Hematopoietic multipotent progenitor cell treated with erythropoietin and hydrocortisone succinate and interleukin-3 and kit ligand, for 8 days (in vitro differentiated cells): ENCODE measurements at regions not wholly inside any gene's neighbourhood (a gene's known extent, or its start where the extent isn't known, plus 50 kb on each side); places are given as distances from the start of the nearest gene placed in this dataset.
"Not testable (repeated sequence)": the region's sequence is repeated elsewhere in the genome, so short reads cannot be mapped to it uniquely, and the experiment has no call there.

Source experiments
- DNase-seq: peaks from one replicate; pipeline ENCODE4 v3.0.0-alpha.2; 2015

DNA sequence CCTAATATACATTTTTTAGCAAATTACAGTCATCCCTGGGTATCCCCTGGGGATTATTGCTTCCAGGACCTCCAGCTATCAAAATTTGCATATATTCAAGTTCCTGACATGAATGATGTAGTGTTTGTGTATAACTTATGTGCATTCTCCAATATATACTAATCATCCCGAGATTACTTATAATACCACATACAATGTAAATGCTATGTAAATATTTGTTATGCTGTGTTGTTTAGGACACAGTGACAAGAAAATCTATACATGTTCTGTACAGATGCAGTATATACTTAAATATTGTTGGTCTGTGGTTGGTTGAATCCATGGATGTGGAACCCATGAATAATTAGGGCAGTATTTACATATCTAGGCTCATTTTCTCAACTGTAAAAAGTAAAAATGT lies 1060.3 kb downstream of the DSC3 start:
- DNase-seq, result no peak

GRCh38 chr18:29979881-29980280 lies 1062.7 kb downstream of the DSC3 start:
- DNase-seq, result no peak

GRCh38 chr18:29969876-29970275 lies 1072.7 kb downstream of the DSC3 start:
- DNase-seq, result no peak

DNA sequence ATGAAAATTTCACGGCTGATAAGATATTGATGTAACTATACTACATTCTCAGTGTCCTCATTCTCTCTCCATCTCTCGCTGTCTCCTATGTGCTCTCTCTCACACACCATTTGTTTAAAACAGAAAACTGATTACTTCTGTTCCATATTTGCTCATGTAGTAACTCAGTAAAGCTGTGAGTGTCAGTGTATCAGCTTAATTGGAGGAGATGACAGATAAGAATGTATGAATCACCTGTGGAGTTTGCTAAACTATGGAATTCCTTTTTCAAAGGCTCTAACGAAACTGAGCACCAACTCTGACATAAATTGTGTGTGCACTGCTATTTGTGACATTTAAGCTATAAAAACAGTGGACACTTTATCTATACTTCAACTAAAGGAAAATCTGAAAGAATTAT lies 1080.0 kb downstream of the DSC3 start:
- no peak for DNase-seq

DNA sequence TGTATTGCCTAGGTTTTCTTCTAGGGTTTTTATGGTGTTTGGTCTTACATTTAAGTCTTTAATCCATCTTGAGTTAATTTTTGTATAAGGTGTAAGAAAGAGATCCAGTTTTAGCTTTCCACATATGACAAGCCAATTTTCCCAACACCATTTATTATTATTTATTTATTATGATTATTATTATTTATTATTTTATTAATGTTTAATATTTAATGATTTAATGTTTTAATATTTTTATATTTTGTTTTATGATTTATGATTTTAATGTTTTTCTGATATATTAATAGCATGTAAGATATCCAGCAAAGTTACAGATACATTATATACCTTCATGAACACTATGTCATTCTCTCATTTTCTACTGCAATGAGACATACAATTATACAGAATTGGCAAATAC lies 1082.0 kb downstream of the DSC3 start:
- DNase-seq, result no peak

- DNase-seq, result no peak
Measured at GRCh38 chr18:29930231-29930630, 1112.3 kb downstream of the DSC3 start.

DNA sequence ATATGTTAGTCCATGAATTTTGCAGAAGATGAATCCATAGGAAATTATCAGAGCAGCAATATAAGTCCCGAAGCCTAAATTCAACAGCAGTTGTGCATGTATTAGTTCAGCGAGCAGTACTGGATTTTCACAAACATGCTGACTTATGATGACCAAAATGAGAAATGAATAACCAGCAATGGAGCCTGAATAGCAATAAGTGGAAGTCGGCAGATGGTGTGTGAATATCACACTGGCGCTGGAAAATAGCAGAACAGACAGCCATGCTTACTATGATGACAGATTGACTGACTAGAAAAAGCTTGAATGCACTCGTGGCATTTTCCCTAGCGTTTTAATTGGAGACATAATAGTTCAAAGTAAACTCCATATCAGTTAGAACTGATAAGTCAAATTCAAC lies 1114.5 kb downstream of the DSC3 start:
- DNase-seq, result no peak

DNA sequence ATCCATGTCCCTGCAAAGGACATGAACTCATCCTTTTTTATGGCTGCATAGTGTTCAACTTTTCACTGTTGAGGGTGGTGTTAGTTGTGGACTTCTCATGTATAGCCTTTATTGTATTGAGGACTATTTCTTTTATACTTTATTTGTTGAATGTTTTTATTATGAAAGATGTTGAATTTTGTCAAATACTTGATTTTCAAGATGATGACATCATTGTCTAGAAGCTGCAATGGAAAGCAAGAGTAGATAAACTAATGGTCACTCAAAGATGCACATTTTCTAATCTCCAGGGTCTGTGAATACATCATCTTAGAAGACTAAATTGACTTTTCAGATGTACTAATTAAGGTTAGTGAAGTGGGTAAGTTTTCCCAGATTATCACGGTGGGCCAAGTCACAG lies 1117.0 kb downstream of the DSC3 start:
- no peak for DNase-seq

- DNase-seq, result no peak
Measured at GRCh38 chr18:29912351-29912750, 1130.2 kb downstream of the DSC3 start.

GRCh38 chr18:29892960-29893558 lies 1149.5 kb downstream of the DSC3 start:
- peak; percentile 13 for DNase-seq

GRCh38 chr18:29883114-29883513 lies 1159.4 kb downstream of the DSC3 start:
- no peak for DNase-seq

- no peak for DNase-seq
Measured at GRCh38 chr18:29882620-29883019, 1159.9 kb downstream of the DSC3 start.

DNA sequence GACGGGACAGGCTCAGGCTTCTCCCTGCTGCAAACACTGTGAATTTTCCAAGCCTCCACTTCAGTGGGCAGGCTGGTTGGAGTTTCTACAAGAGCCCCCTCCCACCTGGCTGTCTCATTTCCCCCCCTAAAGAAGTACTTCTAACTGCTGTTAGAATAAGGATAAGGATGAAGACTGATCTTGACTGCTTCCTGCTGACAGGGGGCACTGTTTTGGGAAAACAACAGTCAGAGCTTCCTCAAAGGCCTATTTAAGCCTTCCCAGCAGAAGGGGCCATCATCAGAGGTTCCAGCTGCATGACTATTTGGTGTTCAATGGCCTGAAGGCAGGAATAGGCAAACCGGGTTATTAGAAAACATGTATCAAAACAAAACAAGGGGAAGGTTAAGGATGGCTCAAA lies 1162.8 kb downstream of the DSC3 start:
- DNase-seq, result no peak

GRCh38 chr18:29874519-29875098 lies 1167.9 kb downstream of the DSC3 start:
- DNase-seq, result peak; percentile 58

GRCh38 chr18:29873211-29873610 lies 1169.3 kb downstream of the DSC3 start:
- no peak for DNase-seq

DNA sequence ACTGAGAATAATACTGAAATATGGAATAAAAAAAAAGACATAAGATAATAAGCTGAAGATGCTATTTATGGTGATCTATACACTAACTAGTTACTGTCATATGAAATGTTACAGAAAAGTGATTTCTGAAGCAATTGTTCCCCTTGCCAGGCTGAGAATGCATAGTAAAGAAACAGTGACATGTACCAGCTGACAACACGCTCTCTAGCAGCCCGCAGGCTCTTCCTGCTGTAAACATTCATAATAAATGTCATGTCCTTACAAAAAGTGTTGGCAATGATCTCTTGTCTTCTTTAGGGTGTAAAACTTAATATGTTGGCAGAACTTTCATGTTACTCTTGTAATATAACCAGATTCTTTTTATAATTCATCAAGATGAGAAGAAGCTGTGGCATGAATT lies 1171.3 kb downstream of the DSC3 start:
- no peak for DNase-seq

DNA sequence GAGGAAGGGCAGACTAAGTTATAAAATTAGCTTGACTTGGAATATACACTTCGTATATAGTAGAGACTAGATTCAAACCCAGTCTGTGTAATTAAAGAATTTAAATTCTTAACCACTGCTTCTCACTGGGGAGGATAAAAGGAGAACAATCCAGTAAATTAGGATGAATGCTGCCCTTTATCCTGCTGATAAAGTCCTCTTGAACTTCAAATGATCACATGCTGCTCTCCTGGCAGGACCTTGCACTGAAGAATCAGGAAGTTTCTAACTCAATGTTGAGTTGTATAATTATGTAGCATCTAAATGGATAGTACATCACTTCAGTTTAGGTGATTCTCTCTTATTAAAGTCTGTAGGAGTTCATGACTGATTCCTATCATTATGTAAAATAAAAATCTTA lies 1179.7 kb downstream of the DSC3 start:
- DNase-seq, result no peak

DNA sequence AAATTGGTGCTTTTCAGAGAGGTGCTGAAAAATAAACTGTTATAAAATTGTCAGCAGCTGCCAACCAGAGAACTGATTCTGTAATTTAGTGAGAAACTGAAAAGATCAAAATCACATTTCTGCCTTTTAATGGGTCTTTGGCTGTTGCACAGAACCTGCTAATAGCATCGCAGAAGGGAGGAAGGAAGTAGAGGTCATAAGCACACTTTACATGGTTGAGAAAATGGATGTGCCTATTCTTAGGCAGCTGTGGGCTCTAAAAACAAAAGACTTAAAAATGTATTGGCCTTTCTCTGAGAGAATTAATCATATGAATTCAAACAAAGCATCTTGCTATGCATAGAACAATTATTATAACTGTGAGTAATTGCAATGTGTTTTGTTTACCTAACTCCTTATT lies 1186.9 kb downstream of the DSC3 start:
- no peak for DNase-seq

DNA sequence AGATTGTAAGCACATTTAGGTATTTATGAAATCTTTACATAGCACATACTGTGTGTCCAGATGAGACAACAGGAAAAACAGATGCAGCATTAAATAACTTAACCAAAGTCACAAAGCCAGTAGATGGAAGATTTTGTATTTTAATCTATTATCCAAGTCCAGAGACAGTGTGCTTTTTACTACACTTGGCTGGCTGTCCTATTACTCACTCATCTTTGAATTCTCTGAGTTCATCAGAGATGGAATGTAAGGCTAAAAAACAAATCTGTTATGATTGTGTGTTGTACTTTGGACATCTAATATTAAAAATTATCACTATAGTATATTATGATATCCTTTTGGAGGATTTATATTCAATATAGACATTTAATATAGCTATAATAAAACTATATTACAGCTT lies 1189.4 kb downstream of the DSC3 start:
- DNase-seq, result no peak

DNA sequence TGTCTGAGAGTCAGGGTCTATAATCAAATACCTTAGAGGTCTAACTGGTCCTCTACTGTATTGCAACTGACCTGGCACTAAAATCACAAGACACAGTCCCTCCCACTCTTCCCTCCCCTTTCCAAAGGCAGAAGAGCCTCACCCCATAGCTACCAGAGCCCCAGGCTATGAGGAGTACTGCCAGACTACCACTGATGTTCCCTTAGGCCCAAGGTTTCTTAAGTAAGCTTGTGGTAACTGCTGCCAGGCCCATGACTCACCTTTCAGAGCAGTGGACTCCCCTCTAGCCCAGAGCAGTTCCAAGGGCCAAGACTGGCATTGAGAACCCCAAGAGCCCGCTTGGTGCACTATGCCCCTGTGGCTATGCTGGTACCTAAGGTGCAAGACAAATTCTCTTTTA lies 1193.4 kb downstream of the DSC3 start:
- no peak for DNase-seq

DNA sequence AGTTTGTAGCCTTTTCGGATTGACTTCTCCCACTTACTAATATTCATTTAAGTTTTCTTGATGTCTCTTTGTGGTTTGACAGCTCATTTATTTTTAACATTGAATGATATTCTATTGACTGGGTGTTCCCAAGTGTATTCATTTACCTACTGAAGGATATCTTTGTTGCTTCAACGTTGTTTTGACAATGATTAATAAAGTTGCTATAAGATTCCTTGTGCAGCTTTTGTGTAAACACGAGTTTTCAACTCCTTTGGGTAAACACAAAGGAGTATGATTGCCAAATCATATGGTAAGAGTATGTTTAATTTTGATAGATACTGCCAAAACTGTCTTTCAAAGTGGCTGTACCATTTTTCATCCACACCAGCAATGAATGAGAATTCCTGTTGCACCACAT lies 1200.9 kb downstream of the DSC3 start:
- no peak for DNase-seq

DNA sequence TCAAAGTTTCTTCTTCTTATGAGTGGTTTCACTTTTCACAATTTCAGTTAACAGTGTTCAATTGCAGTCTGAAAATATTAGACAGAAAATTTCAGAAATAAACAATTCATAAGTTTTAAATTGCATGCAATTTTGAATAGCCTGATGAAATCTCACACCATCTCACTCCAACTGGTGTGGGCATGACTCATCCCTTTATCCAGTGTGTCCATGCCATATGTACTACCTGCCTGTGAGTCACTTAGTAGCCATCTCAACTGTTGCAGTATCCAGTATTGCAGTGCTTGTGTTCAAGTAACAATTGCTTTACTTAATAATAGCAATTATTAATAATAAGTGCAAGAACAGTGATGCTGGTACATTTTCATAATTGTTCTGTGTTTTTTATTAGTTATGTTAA lies 1202.5 kb downstream of the DSC3 start:
- no peak for DNase-seq

GRCh38 chr18:29838961-29839360 lies 1203.6 kb downstream of the DSC3 start:
- not testable (repeated sequence) for DNase-seq

DNA sequence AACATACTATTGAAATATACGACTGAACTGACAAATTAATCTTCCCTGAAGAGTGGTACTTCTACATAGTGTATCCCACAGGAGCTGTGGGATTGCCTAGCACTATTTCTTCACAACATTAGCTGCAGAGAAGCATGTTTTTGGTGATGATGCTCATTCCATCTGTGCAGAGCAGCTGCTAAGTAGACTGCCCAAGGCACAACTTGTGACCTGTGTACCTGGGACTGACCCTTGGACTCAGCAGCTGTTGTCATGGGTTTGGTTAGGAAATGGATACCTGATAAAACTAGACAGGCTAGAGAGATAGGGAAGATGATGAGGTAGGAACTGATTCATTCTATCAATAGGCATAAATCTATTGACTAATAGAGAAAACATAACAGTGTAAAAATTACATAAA lies 1204.0 kb downstream of the DSC3 start:
- no peak for DNase-seq

DNA sequence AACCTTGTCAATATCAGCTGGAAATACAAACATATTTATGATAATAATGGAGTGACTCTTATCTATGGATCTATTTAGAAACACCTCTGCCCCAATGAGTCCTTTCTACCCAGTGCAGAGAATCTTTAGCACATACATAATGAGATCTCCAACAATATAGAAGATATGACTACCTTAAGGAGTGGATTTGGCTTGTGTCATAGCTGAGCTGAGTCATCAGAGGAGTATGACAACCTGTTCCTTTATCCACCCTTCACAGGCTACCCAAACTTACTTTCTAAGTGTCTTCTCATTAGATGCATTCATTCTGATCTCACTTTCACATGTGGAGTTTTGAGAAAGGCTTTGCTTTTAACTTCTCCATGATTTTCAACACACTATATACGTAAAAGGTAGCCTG lies 1218.9 kb downstream of the DSC3 start:
- no peak for DNase-seq
